WTC11 (cell line): ENCODE measurements at regions not wholly inside any gene's neighbourhood (a gene's known extent, or its start where the extent isn't known, plus 50 kb on each side); places are given as distances from the start of the nearest gene placed in this dataset.

Experiments
- ATAC-seq: fragments of 200-7000 bp; cut with Tn5 transposase; 2 replicates; pipeline ENCODE4 v1.10.0; 2021; ENCODE audit warnings: mild to moderate bottlenecking, moderate library complexity
- CTCF ChIA-PET: fragments of 300-600 bp; sonication (Branson Sonifier 250); formaldehyde crosslinking; loops from one replicate; lab custom pipeline; 2021; ENCODE audit warnings: antibody characterized with exemption; lab: Charles Lee
- POLR2A ChIA-PET: fragments of 350-600 bp; sonication (Branson Sonifier 250); formaldehyde crosslinking; loops from one replicate; lab custom pipeline; 2021; ENCODE audit warnings: antibody characterized with exemption; lab: Charles Lee
- DNase-seq: peaks from one replicate; pipeline ENCODE4 v3.0.0; 2021; ENCODE audit warnings: low spot score
- H3K27ac Mint-ChIP-seq: 2 replicates; pipeline ENCODE4 v1.8.0; 2021; ENCODE audit warnings: mixed read lengths
- H3K27me3 Mint-ChIP-seq: 2 replicates; pipeline ENCODE4 v1.8.0; 2021; ENCODE audit warnings: low read depth, mild to moderate bottlenecking, moderate library complexity, mixed read lengths
- H3K36me3 Mint-ChIP-seq: 2 replicates; pipeline ENCODE4 v1.8.0; 2021; ENCODE audit warnings: mixed read lengths
- H3K4me1 Mint-ChIP-seq: 2 replicates; pipeline ENCODE4 v1.8.0; 2022; ENCODE audit warnings: mixed read lengths
- H3K4me3 Mint-ChIP-seq: 2 replicates; pipeline ENCODE4 v1.8.0; 2021; ENCODE audit warnings: mild to moderate bottlenecking, moderate library complexity, mixed read lengths
- H3K9me3 Mint-ChIP-seq: 2 replicates; pipeline ENCODE4 v1.8.0; 2021; ENCODE audit warnings: mixed read lengths
- ARID4B ChIP-seq: sonication (generic); formaldehyde crosslinking; IDR thresholded peaks from 2 replicates; pipeline ENCODE4 v1.8.0; 2023; ENCODE audit warnings: missing genetic modification reagents, mild to moderate bottlenecking, borderline replicate concordance
- CREM ChIP-seq: sonication (generic); formaldehyde crosslinking; IDR thresholded peaks from 2 replicates; pipeline ENCODE4 v1.8.1; 2022; ENCODE audit warnings: mild to moderate bottlenecking, missing genetic modification reagents, moderate library complexity
- CTCF ChIP-seq: fragments of 200-600 bp; IDR thresholded peaks from 2 replicates; pipeline ENCODE4 v1.8.0; 2022; ENCODE audit warnings: antibody characterized with exemption
- E2F1 ChIP-seq: sonication (generic); formaldehyde crosslinking; IDR thresholded peaks from 2 replicates; pipeline ENCODE4 v1.8.0; 2022; ENCODE audit warnings: mild to moderate bottlenecking, missing genetic modification reagents
- GRHL2 ChIP-seq: fragments of 250-450 bp; sonication (Bioruptor Pico); IDR thresholded peaks from 2 replicates; pipeline ENCODE4 v1.8.0; 2022; ENCODE audit warnings: mild to moderate bottlenecking, moderate library complexity; ENCODE audit not compliant: insufficient replicate concordance, severe bottlenecking
- JUN ChIP-seq: sonication (generic); formaldehyde crosslinking; IDR thresholded peaks from 2 replicates; pipeline ENCODE4 v1.8.0; 2023; ENCODE audit warnings: mild to moderate bottlenecking, missing genetic modification reagents
- MAX ChIP-seq: sonication (generic); formaldehyde crosslinking; IDR thresholded peaks from 2 replicates; pipeline ENCODE4 v1.8.0; 2022; ENCODE audit warnings: mild to moderate bottlenecking, missing genetic modification reagents
- MLX ChIP-seq: sonication (generic); formaldehyde crosslinking; IDR thresholded peaks from 2 replicates; pipeline ENCODE4 v1.8.1; 2023; ENCODE audit warnings: mild to moderate bottlenecking, missing genetic modification reagents, moderate library complexity
- NFE2L1 ChIP-seq: sonication (generic); formaldehyde crosslinking; IDR thresholded peaks from 2 replicates; pipeline ENCODE4 v1.8.1; 2023; ENCODE audit warnings: missing genetic modification reagents
- NFYB ChIP-seq: sonication (generic); formaldehyde crosslinking; conservative IDR thresholded peaks from 2 replicates; pipeline ENCODE4 v1.8.0; 2022; ENCODE audit warnings: low read depth, missing genetic modification reagents
- OVOL2 ChIP-seq: fragments of 250-450 bp; sonication (Bioruptor Pico); IDR thresholded peaks from 2 replicates; pipeline ENCODE4 v1.9.0; 2021; ENCODE audit warnings: mild to moderate bottlenecking, borderline replicate concordance
- PREB ChIP-seq: sonication (generic); formaldehyde crosslinking; IDR thresholded peaks from 2 replicates; pipeline ENCODE4 v1.8.1; 2022; ENCODE audit warnings: mild to moderate bottlenecking, missing genetic modification reagents, moderate library complexity, borderline replicate concordance
- RELA ChIP-seq: sonication (generic); formaldehyde crosslinking; IDR thresholded peaks from 2 replicates; pipeline ENCODE4 v1.8.1; 2022; ENCODE audit warnings: missing genetic modification reagents, mild to moderate bottlenecking, borderline replicate concordance
- TCF7 ChIP-seq: sonication (generic); formaldehyde crosslinking; IDR thresholded peaks from 2 replicates; pipeline ENCODE4 v1.8.0; 2022; ENCODE audit warnings: mild to moderate bottlenecking, low read depth, missing genetic modification reagents, moderate library complexity
- TEAD4 ChIP-seq: sonication (generic); formaldehyde crosslinking; IDR thresholded peaks from 2 replicates; pipeline ENCODE4 v1.8.0; 2022; ENCODE audit warnings: mild to moderate bottlenecking, missing genetic modification reagents
- USF1 ChIP-seq: sonication (generic); formaldehyde crosslinking; IDR thresholded peaks from 2 replicates; pipeline ENCODE4 v1.8.0; 2022; ENCODE audit warnings: mild to moderate bottlenecking, missing genetic modification reagents
- ZMAT4 ChIP-seq: fragments of 250-450 bp; sonication (Bioruptor Pico); IDR thresholded peaks from 2 replicates; pipeline ENCODE4 v1.9.0; 2021; ENCODE audit warnings: mild to moderate bottlenecking
- ZNF416 ChIP-seq: fragments of 250-450 bp; sonication (Bioruptor Pico); IDR thresholded peaks from 2 replicates; pipeline ENCODE4 v1.9.0; 2021; ENCODE audit warnings: mild to moderate bottlenecking, inconsistent platforms
- ZSCAN18 ChIP-seq: fragments of 250-450 bp; sonication (Bioruptor Pico); IDR thresholded peaks from 2 replicates; pipeline ENCODE4 v2.1.2; 2022; ENCODE audit warnings: mild to moderate bottlenecking, moderate library complexity

GRCh38 chr9:14499976-14500375 lies 186.0 kb upstream of the NFIB start:
- DNase-seq: no peak
- Mint-ChIP-seq H3K4me1 (peaks cover 11% of the 10 kb centered on the region), H3K27ac (no peak overlapping the region), H3K9me3 (no peaks in the 10 kb centered on the region), H3K27me3 (no peaks in the 10 kb centered on the region), H3K4me3 (no peak overlapping the region), H3K36me3 (no peaks in the 10 kb centered on the region)
- POLR2A ChIA-PET: no interaction called here
- no peak for ATAC-seq
- TF ChIP-seq TEAD4 (CRISPR knock-in tag): no peak
- TF ChIP-seq CTCF: no peak
- TF ChIP-seq E2F1 (CRISPR knock-in tag): no peak
- TF ChIP-seq MLX (CRISPR knock-in tag): no peak
- TF ChIP-seq NFE2L1 (CRISPR knock-in tag): no peak
- TF ChIP-seq RELA: no peak
- no peak for TF ChIP-seq ARID4B (CRISPR knock-in tag)
- TF ChIP-seq USF1 (CRISPR knock-in tag): no peak
- no peak for TF ChIP-seq NFYB
- no peak for TF ChIP-seq CREM (CRISPR knock-in tag)
- TF ChIP-seq ZNF416 (CRISPR knock-in tag): no peak
- TF ChIP-seq TCF7: no peak
- no peak for TF ChIP-seq ZMAT4 (CRISPR knock-in tag)
- TF ChIP-seq MAX (CRISPR knock-in tag): no peak
- TF ChIP-seq OVOL2 (CRISPR knock-in tag): no peak
- CTCF ChIA-PET: no interaction called here

- Mint-ChIP-seq H3K9me3 (no peaks in the 10 kb centered on the region), H3K4me3 (no peak overlapping the region), H3K36me3 (no peaks in the 10 kb centered on the region), H3K27me3 (no peaks in the 10 kb centered on the region), H3K4me1 (peaks cover 14% of the 10 kb centered on the region), H3K27ac (no peak overlapping the region)
- DNase-seq (no peak), ATAC-seq (no peak)
- POLR2A ChIA-PET: no interaction called here
- CTCF ChIA-PET: interaction anchor here (0.8 kb wide), 1 partner anchor 16 kb away, joined by 3 read pairs; no protein-coding TSS in a partner anchor
- TF ChIP-seq PREB (CRISPR knock-in tag) (no peak), GRHL2 (CRISPR knock-in tag) (no peak), ZSCAN18 (CRISPR knock-in tag) (no peak), JUN (no peak)
Observed at GRCh38 chr9:14498824-14499223, 184.9 kb upstream of the NFIB start.
